K562 (cell line): ENCODE measurements at regions not wholly inside any gene's neighbourhood (a gene's known extent, or its start where the extent isn't known, plus 50 kb on each side); places are given as distances from the start of the nearest gene placed in this dataset.

Experiments used
- ATAC-seq: fragments of 200-7000 bp; cut with Tn5 transposase; 3 replicates; pipeline ENCODE4 v1.9.1; 2020; ENCODE audit warnings: moderate library complexity
- BruUV-seq: library from RNA; stranded (reverse); fragments of 400-500 nt; replicated peaks from 2 replicates; lab custom pipeline; 2021; lab: Mats Ljungman, UMichigan
- CTCF ChIA-PET: fragments of 300-600 bp; formaldehyde crosslinking; extraction: SDS; loops from one replicate; lab custom pipeline; 2021; ENCODE audit warnings: low intra/inter-chr PET ratio; lab: Yijun Ruan, JAX
- POLR2A ChIA-PET: fragments of 300-600, 350-650 bp; sonication (Branson Sonifier 250); formaldehyde crosslinking; extraction: SDS; loops from one replicate; lab custom pipeline; 2021; ENCODE audit warnings: antibody characterized with exemption, inconsistent platforms; lab: Yijun Ruan, JAX
- DNase-seq, 4 experiments: peaks; one replicate each; pipeline versions ENCODE4 v3.0.0 to v3.0.0-alpha.2; 2011 to 2018; ENCODE audit warnings: low spot score in 3 of 4, mixed read lengths in 3 of 4; ENCODE audit errors: extremely low read depth in 1 of 4
- FAIRE-seq: peaks from 2 replicates; lab custom pipeline; 2011; peaks lifted over from hg19 to GRCh38; lab: Jason Lieb, UNC
- H2AFZ ChIP-seq: 2 replicates; pipeline ENCODE4 v1.6.0; 2011; ENCODE audit warnings: low read depth, low read length, control low read depth, inconsistent platforms
- H3K27ac ChIP-seq: fragments of 200-600 bp; 3 replicates; pipeline ENCODE4 v1.8.0; 2011; ENCODE audit warnings: low read depth, mild to moderate bottlenecking, control low read depth, inconsistent platforms, low read length, moderate library complexity, mixed read lengths; ENCODE audit errors: extremely low read depth
- H3K27me3 ChIP-seq, 2 experiments: fragments of 300-600 bp in 1 of 2; 2 replicates in 1 of 2; 3 replicates in 1 of 2; pipeline versions ENCODE4 v1.6.0 to v1.8.0; 2011; ENCODE audit warnings: inconsistent platforms in 2 of 2, low read length in 2 of 2, mild to moderate bottlenecking in 1 of 2, mixed read lengths in 1 of 2, moderate library complexity in 1 of 2; ENCODE audit not compliant: control insufficient read depth in 2 of 2, insufficient read depth in 2 of 2
- H3K36me3 ChIP-seq: fragments of 300-600 bp; 3 replicates; pipeline ENCODE4 v1.8.0; 2011; ENCODE audit warnings: mild to moderate bottlenecking, low read length, inconsistent platforms; ENCODE audit not compliant: control insufficient read depth, insufficient read depth
- H3K4me1 ChIP-seq, 2 experiments: fragments of 200-600 bp in 1 of 2; replicated peaks in 1 of 2; 2 replicates in 1 of 2; 3 replicates in 1 of 2; pipeline versions ENCODE4 v1.5.1 to v1.8.0; 2011; ENCODE audit warnings: inconsistent platforms in 2 of 2, low read length in 2 of 2, mild to moderate bottlenecking in 1 of 2, mixed read lengths in 1 of 2, moderate library complexity in 1 of 2; ENCODE audit not compliant: control insufficient read depth in 2 of 2, insufficient read depth in 2 of 2
- H3K4me2 ChIP-seq: 2 replicates; pipeline ENCODE4 v1.6.1; 2011; ENCODE audit warnings: low read length, control low read depth, inconsistent platforms, mixed read lengths; ENCODE audit not compliant: insufficient read depth
- H3K4me3 ChIP-seq: fragments of 200-600 bp; sonication (generic), shearing (Covaris generic); 2 replicates; pipeline ENCODE4 v1.5.1; 2016; ENCODE audit warnings: control low read depth, inconsistent platforms
- H3K79me2 ChIP-seq: fragments of 200-600 bp; 3 replicates; pipeline ENCODE4 v1.8.0; 2011; ENCODE audit warnings: low read length, inconsistent platforms; ENCODE audit not compliant: control insufficient read depth, insufficient read depth
- H3K9ac ChIP-seq, 2 experiments: 2 replicates each; pipeline versions ENCODE4 v1.6.0 to v1.6.1; 2011; ENCODE audit warnings: low read depth in 2 of 2, low read length in 2 of 2, control low read depth in 1 of 2, inconsistent platforms in 1 of 2, mild to moderate bottlenecking in 1 of 2, mixed read lengths in 1 of 2; ENCODE audit not compliant: insufficient read depth in 1 of 2
- H3K9me1 ChIP-seq: one replicate; pipeline ENCODE4 v1.6.0; 2011; ENCODE audit warnings: inconsistent platforms, mild to moderate bottlenecking, low read length, moderate library complexity; ENCODE audit not compliant: control insufficient read depth, insufficient read depth
- H3K9me3 ChIP-seq: replicated peaks from 2 replicates; pipeline ENCODE4 v1.5.1; 2011; ENCODE audit warnings: low read depth, low read length, inconsistent platforms; ENCODE audit not compliant: control insufficient read depth, insufficient read depth
- H4K20me1 ChIP-seq: replicated peaks from 2 replicates; pipeline ENCODE4 v1.6.1; 2011; ENCODE audit warnings: low read length, inconsistent platforms, mixed read lengths; ENCODE audit not compliant: control insufficient read depth, insufficient read depth
- ETS1 ChIP-seq: conservative IDR thresholded peaks from 2 replicates; pipeline ENCODE4 v1.6.1; 2011; ENCODE audit warnings: low read depth, mild to moderate bottlenecking, low read length; ENCODE audit not compliant: control insufficient read depth
- GTF3C2 ChIP-seq: IDR thresholded peaks from 3 replicates; pipeline ENCODE4 v1.6.1; 2011; ENCODE audit warnings: borderline replicate concordance, mild to moderate bottlenecking, moderate library complexity; ENCODE audit not compliant: insufficient read length; ENCODE audit errors: extremely low read depth
- HNRNPK ChIP-seq: fragments of 200-400 bp; formaldehyde crosslinking; IDR thresholded peaks from one replicate; pipeline ENCODE4 v1.6.1; 2018; ENCODE audit warnings: mild to moderate bottlenecking, low read depth, low read length; ENCODE audit not compliant: poor library complexity, severe bottlenecking
- HSF4 ChIP-seq: fragments of 250-450 bp; sonication (Bioruptor Pico); IDR thresholded peaks from 2 replicates; pipeline ENCODE4 v2.1.2; 2022; ENCODE audit warnings: mild to moderate bottlenecking, moderate library complexity, borderline replicate concordance
- MCM7 ChIP-seq, 2 experiments: fragments of 450-650 bp; IDR thresholded peaks; 2 replicates each; pipeline ENCODE4 v1.6.1; 2016 to 2018
- MTA3 ChIP-seq: fragments of 450-650 bp; formaldehyde crosslinking; IDR thresholded peaks from 2 replicates; pipeline ENCODE4 v1.6.1; 2017; ENCODE audit warnings: mild to moderate bottlenecking, borderline replicate concordance
- SMARCC2 ChIP-seq: fragments of 450-650 bp; IDR thresholded peaks from 2 replicates; pipeline ENCODE4 v1.6.1; 2017; ENCODE audit warnings: antibody characterized with exemption, moderate library complexity, mild to moderate bottlenecking, low read depth
- SRSF1 ChIP-seq: fragments of 200-400 bp; formaldehyde crosslinking; IDR thresholded peaks from 2 replicates; pipeline ENCODE4 v1.6.1; 2017; ENCODE audit warnings: mild to moderate bottlenecking, low read depth, low read length, moderate library complexity
- TSHZ1 ChIP-seq: fragments of 250-450 bp; sonication (Bioruptor Pico); IDR thresholded peaks from 2 replicates; pipeline ENCODE4 v1.4.0; 2020; ENCODE audit warnings: mild to moderate bottlenecking, moderate library complexity
- ZBTB49 ChIP-seq: sonication (generic); formaldehyde crosslinking; IDR thresholded peaks from 2 replicates; pipeline ENCODE4 v1.8.0; 2022; ENCODE audit warnings: missing genetic modification reagents, mild to moderate bottlenecking, borderline replicate concordance
- ZNF316 ChIP-seq: fragments of 450-650 bp; IDR thresholded peaks from 2 replicates; pipeline ENCODE4 v1.6.1; 2016
- ZNF436 ChIP-seq: fragments of 250-450, 450-650 bp; sonication (Bioruptor Pico); formaldehyde crosslinking; IDR thresholded peaks from 2 replicates; pipeline ENCODE4 v1.7.0; 2020; ENCODE audit warnings: mild to moderate bottlenecking
- ZNF79 ChIP-seq: fragments of 250-450 bp; sonication (Bioruptor Pico); IDR thresholded peaks from 2 replicates; pipeline ENCODE4 v1.4.0; 2020; ENCODE audit warnings: low read depth, mild to moderate bottlenecking, moderate library complexity
- in situ Hi-C: fragments of 300-500 bp; cut with MboI; formaldehyde crosslinking; loops from 4 replicates; pipeline ENCODE4 v1.15.0; 2018; ENCODE audit warnings: inconsistent platforms, mixed read lengths
- intact Hi-C: fragments of 100-400 bp; cut with micrococcal nuclease; formaldehyde crosslinking; loops from 2 replicates; pipeline ENCODE4 v1.14.2; 2022

GRCh38 chr13:85216576-85216975 lies 582.6 kb downstream of the SLITRK6 start:
- Histone ChIP-seq H3K9ac (no peak overlapping the region), H3K9me1 (no peaks in the 10 kb centered on the region), H3K79me2 (no peaks in the 10 kb centered on the region), H2AFZ (no peak overlapping the region), H3K27ac (no peak overlapping the region), H3K36me3 (no peaks in the 10 kb centered on the region), H3K4me1 (no peaks in the 10 kb centered on the region), H3K4me2 (no peak overlapping the region), H3K27me3 (no peaks in the 10 kb centered on the region), H3K4me3 (no peak overlapping the region), H3K9me3 (no peaks in the 10 kb centered on the region), H4K20me1 (no peaks in the 10 kb centered on the region)
- in situ Hi-C loops (no loop called here), intact Hi-C loops (no loop called here)
- DNase-seq (no peak), FAIRE-seq (no peak), ATAC-seq (no peak)
- POLR2A ChIA-PET, result no interaction called here
- CTCF ChIA-PET, result no interaction called here
- no TSS peak for BruUV-seq
- TF ChIP-seq MCM7 (IDR thresholded peaks at IDR 0.05) (no peak), HNRNPK (no peak), ZNF316 (no peak), GTF3C2 (no peak), ZBTB49 (CRISPR knock-in tag) (no peak), MTA3 (no peak), SMARCC2 (no peak), SRSF1 (no peak), ZNF79 (no peak), HSF4 (no peak), ETS1 (no peak), ZNF436 (CRISPR knock-in tag) (no peak), TSHZ1 (no peak)
